Loucy (cell line): ENCODE measurements at regions not wholly inside any gene's neighbourhood (a gene's known extent, or its start where the extent isn't known, plus 50 kb on each side); places are given as distances from the start of the nearest gene placed in this dataset.

Experiments used
- H2AFZ ChIP-seq: fragments of 200-600 bp; sonication (generic); 2 replicates; pipeline ENCODE4 v1.6.0; 2016; ENCODE audit warnings: antibody characterized with exemption, mild to moderate bottlenecking, low read length, moderate library complexity
- H3F3A ChIP-seq: fragments of 200-600 bp; 2 replicates; pipeline ENCODE4 v1.6.0; 2016; ENCODE audit warnings: antibody characterized with exemption, low read depth, mild to moderate bottlenecking
- H3K27me3 ChIP-seq: fragments of 200-600 bp; sonication (generic); 2 replicates; pipeline ENCODE4 v1.6.1; 2014; ENCODE audit warnings: low read length, mild to moderate bottlenecking; ENCODE audit not compliant: insufficient read depth, poor library complexity, severe bottlenecking
- H3K36me3 ChIP-seq: fragments of 200-600 bp; sonication (generic); 2 replicates; pipeline ENCODE4 v1.6.1; 2016; ENCODE audit warnings: low read length; ENCODE audit not compliant: insufficient read depth
- H3K4me1 ChIP-seq: fragments of 200-600 bp; sonication (generic); 2 replicates; pipeline ENCODE4 v1.5.1; 2014; ENCODE audit warnings: low read length, mild to moderate bottlenecking; ENCODE audit not compliant: insufficient read depth, poor library complexity, severe bottlenecking
- H3K4me2 ChIP-seq: fragments of 200-600 bp; sonication (generic); 2 replicates; pipeline ENCODE4 v1.6.0; 2014; ENCODE audit warnings: antibody characterized with exemption, low read length, low read depth, mild to moderate bottlenecking; ENCODE audit not compliant: poor library complexity, severe bottlenecking
- H3K4me3 ChIP-seq: fragments of 200-600 bp; sonication (generic); 2 replicates; pipeline ENCODE4 v1.5.1; 2014; ENCODE audit warnings: low read length, mild to moderate bottlenecking, mixed read lengths; ENCODE audit not compliant: poor library complexity, severe bottlenecking
- H3K79me2 ChIP-seq: fragments of 200-600 bp; sonication (generic); 2 replicates; pipeline ENCODE4 v1.6.1; 2014; ENCODE audit warnings: low read length; ENCODE audit not compliant: insufficient read depth
- H3K9ac ChIP-seq: fragments of 200-600 bp; sonication (generic); 2 replicates; pipeline ENCODE4 v1.6.0; 2014; ENCODE audit warnings: mild to moderate bottlenecking, low read depth, low read length, moderate library complexity; ENCODE audit not compliant: poor library complexity, severe bottlenecking
- H3K9me2 ChIP-seq: fragments of 200-600 bp; sonication (generic); replicated peaks from 2 replicates; pipeline ENCODE4 v1.6.1; 2016; ENCODE audit warnings: low read depth, low read length, mixed read lengths
- H3K9me3 ChIP-seq: fragments of 200-600 bp; sonication (generic); 2 replicates; pipeline ENCODE4 v1.6.1; 2014; ENCODE audit warnings: mild to moderate bottlenecking, antibody characterized with exemption, low read length, low read depth; ENCODE audit not compliant: insufficient read depth
- H4K20me1 ChIP-seq: fragments of 200-600 bp; sonication (generic); 2 replicates; pipeline ENCODE4 v1.6.0; 2014; ENCODE audit warnings: antibody characterized with exemption, low read length, mild to moderate bottlenecking; ENCODE audit not compliant: insufficient read depth, poor library complexity, severe bottlenecking
- CTCF ChIP-seq: fragments of 200-600 bp; sonication (generic); conservative IDR thresholded peaks from 2 replicates; pipeline ENCODE4 v1.5.1; 2014; ENCODE audit warnings: mild to moderate bottlenecking, antibody characterized with exemption, low read length
- EZH2phosphoT487 ChIP-seq: fragments of 200-600 bp; IDR thresholded peaks from 2 replicates; pipeline ENCODE4 v1.6.1; 2018; ENCODE audit warnings: antibody characterized with exemption, mild to moderate bottlenecking, moderate library complexity, borderline replicate concordance

DNA sequence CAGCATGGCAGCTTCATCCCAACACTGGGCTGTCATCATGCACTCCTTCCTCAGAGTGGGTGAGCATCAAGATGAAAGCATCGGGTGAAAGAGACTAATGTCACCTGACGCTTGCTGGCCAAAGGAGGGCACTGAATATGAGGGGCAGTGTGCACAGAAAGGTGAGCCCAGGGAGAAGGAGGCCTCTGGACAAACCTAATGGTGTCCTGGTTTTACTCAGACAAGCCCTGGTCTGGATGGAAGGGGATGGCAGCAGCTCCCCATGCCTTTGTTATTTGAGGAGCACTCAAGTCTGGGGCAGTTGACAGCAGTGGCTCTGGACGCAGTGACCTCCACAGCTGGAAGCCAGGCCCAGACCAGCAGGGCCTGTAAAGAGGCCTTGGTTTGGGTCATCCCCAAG lies 209.7 kb downstream of the SMAD2 start:
- H3K9ac ChIP-seq = no peak overlapping the region
- H3K4me1 ChIP-seq = no peaks in the 10 kb centered on the region
- H3K9me2 ChIP-seq = no peaks in the 10 kb centered on the region
- no peaks in the 10 kb centered on the region for H3K79me2 ChIP-seq
- TF ChIP-seq EZH2phosphoT487 = no peak
- no peak for TF ChIP-seq CTCF
- no peaks in the 10 kb centered on the region for H3F3A ChIP-seq
- no peak overlapping the region for H3K4me2 ChIP-seq
- no peak overlapping the region for H3K4me3 ChIP-seq
- no peaks in the 10 kb centered on the region for H3K36me3 ChIP-seq
- no peaks in the 10 kb centered on the region for H3K9me3 ChIP-seq
- H2AFZ ChIP-seq = no peak overlapping the region
- H3K27me3 ChIP-seq = no peaks in the 10 kb centered on the region
- H4K20me1 ChIP-seq = no peaks in the 10 kb centered on the region

- no peaks in the 10 kb centered on the region for H3K9me2 ChIP-seq
- H4K20me1 ChIP-seq = no peaks in the 10 kb centered on the region
- H3K4me3 ChIP-seq = no peak overlapping the region
- H3K9me3 ChIP-seq = no peaks in the 10 kb centered on the region
- no peaks in the 10 kb centered on the region for H3K79me2 ChIP-seq
- H2AFZ ChIP-seq = no peak overlapping the region
- H3K4me1 ChIP-seq = no peaks in the 10 kb centered on the region
- no peaks in the 10 kb centered on the region for H3F3A ChIP-seq
- no peak overlapping the region for H3K9ac ChIP-seq
- no peaks in the 10 kb centered on the region for H3K36me3 ChIP-seq
- TF ChIP-seq EZH2phosphoT487 (no peak), CTCF (no peak)
- H3K4me2 ChIP-seq = no peak overlapping the region
- H3K27me3 ChIP-seq = no peaks in the 10 kb centered on the region
These were observed 211.2 kb downstream of the SMAD2 start for GRCh38 chr18:47719096-47719780.

GRCh38 chr18:47718646-47719045 lies 211.8 kb downstream of the SMAD2 start:
- no peaks in the 10 kb centered on the region for H3K27me3 ChIP-seq
- no peak overlapping the region for H3K9ac ChIP-seq
- H4K20me1 ChIP-seq = no peaks in the 10 kb centered on the region
- H3K79me2 ChIP-seq = no peaks in the 10 kb centered on the region
- no peaks in the 10 kb centered on the region for H3K9me3 ChIP-seq
- H3F3A ChIP-seq = no peaks in the 10 kb centered on the region
- TF ChIP-seq EZH2phosphoT487 = no peak
- no peak for TF ChIP-seq CTCF
- H2AFZ ChIP-seq = no peak overlapping the region
- H3K4me3 ChIP-seq = no peak overlapping the region
- H3K4me1 ChIP-seq = no peaks in the 10 kb centered on the region
- no peaks in the 10 kb centered on the region for H3K36me3 ChIP-seq
- H3K9me2 ChIP-seq = no peaks in the 10 kb centered on the region
- H3K4me2 ChIP-seq = no peak overlapping the region
